Naive thymus-derived CD4-positive, alpha-beta T cell (primary cell): ENCODE measurements at regions not wholly inside any gene's neighbourhood (a gene's known extent, or its start where the extent isn't known, plus 50 kb on each side); places are given as distances from the start of the nearest gene placed in this dataset.

Source experiments
- ATAC-seq: fragments of 150-1000 bp; cut with Tn5 transposase; 2 replicates; pipeline ENCODE4 v1.10.0; 2021; ENCODE audit warnings: mild to moderate bottlenecking, moderate library complexity
- CTCF ChIA-PET: fragments of 350-600 bp; sonication (Branson Sonifier 250); formaldehyde crosslinking; loops from one replicate; lab custom pipeline; 2021; ENCODE audit warnings: antibody characterized with exemption; lab: Charles Lee
- POLR2A ChIA-PET: fragments of 350-600 bp; sonication (Branson Sonifier 250); formaldehyde crosslinking; loops from one replicate; lab custom pipeline; 2021; ENCODE audit warnings: antibody characterized with exemption, inconsistent platforms; lab: Charles Lee
- DNase-seq, 9 donors: peaks; one replicate each; pipeline versions ENCODE4 v3.0.0 to v3.0.0-alpha.2; 2020 to 2022; ENCODE audit warnings: mixed read lengths in 1 of 9
- H3K27ac ChIP-seq: one replicate; pipeline ENCODE4 v1.7.0; 2013; ENCODE audit warnings: mild to moderate bottlenecking, low read depth, low read length, moderate library complexity
- H3K27me3 ChIP-seq, 2 donors: one replicate each; pipeline ENCODE4 v1.7.0; 2013; ENCODE audit warnings: low read length in 2 of 2, mild to moderate bottlenecking in 2 of 2, moderate library complexity in 2 of 2; ENCODE audit not compliant: control insufficient read depth in 2 of 2, insufficient read depth in 2 of 2
- H3K36me3 ChIP-seq, 3 experiments: 1 replicate in 2 of 3; 2 replicates in 1 of 3; pipeline ENCODE4 v1.7.0; 2013; ENCODE audit warnings: low read length in 3 of 3, mild to moderate bottlenecking in 3 of 3, moderate library complexity in 1 of 3; ENCODE audit not compliant: insufficient read depth in 3 of 3, control insufficient read depth in 2 of 3
- H3K4me1 ChIP-seq, 2 donors: one replicate each; pipeline ENCODE4 v1.7.0; 2013; ENCODE audit warnings: low read length in 2 of 2, mild to moderate bottlenecking in 2 of 2, moderate library complexity in 1 of 2; ENCODE audit not compliant: control insufficient read depth in 2 of 2, insufficient read depth in 2 of 2
- H3K4me3 ChIP-seq: 2 replicates; pipeline ENCODE4 v1.7.0; 2013; ENCODE audit warnings: mild to moderate bottlenecking, low read length
- H3K9me3 ChIP-seq, 3 experiments: 1 replicate in 2 of 3; 2 replicates in 1 of 3; pipeline ENCODE4 v1.7.0; 2013; ENCODE audit warnings: low read length in 3 of 3; ENCODE audit not compliant: control insufficient read depth in 2 of 3
- H3K27ac Mint-ChIP-seq, 9 donors: one replicate each; pipeline ENCODE4 v1.8.0; 2020 to 2022; ENCODE audit warnings: mixed read lengths in 9 of 9, mild to moderate bottlenecking in 8 of 9, moderate library complexity in 5 of 9, inconsistent platforms in 2 of 9
- H3K27me3 Mint-ChIP-seq, 5 donors: one replicate each; pipeline ENCODE4 v1.8.0; 2021 to 2022; ENCODE audit warnings: mixed read lengths in 5 of 5, mild to moderate bottlenecking in 1 of 5
- H3K36me3 Mint-ChIP-seq, 5 donors: one replicate each; pipeline ENCODE4 v1.8.0; 2020 to 2022; ENCODE audit warnings: mixed read lengths in 5 of 5, mild to moderate bottlenecking in 3 of 5, inconsistent platforms in 1 of 5
- H3K4me1 Mint-ChIP-seq, 7 donors: one replicate each; pipeline ENCODE4 v1.8.0; 2020 to 2022; ENCODE audit warnings: mixed read lengths in 7 of 7, mild to moderate bottlenecking in 3 of 7, inconsistent platforms in 1 of 7
- H3K4me3 Mint-ChIP-seq, 10 donors: one replicate each; pipeline ENCODE4 v1.8.0; 2020 to 2022; ENCODE audit warnings: mild to moderate bottlenecking in 10 of 10, mixed read lengths in 10 of 10, moderate library complexity in 6 of 10, inconsistent platforms in 2 of 10
- H3K9me3 Mint-ChIP-seq, 11 donors: one replicate each; pipeline ENCODE4 v1.8.0; 2020 to 2022; ENCODE audit warnings: mixed read lengths in 11 of 11, mild to moderate bottlenecking in 4 of 11, inconsistent platforms in 1 of 11, moderate library complexity in 1 of 11
- intact Hi-C, 2 donors: fragments of 100-400 bp; cut with micrococcal nuclease; formaldehyde crosslinking; loops; one replicate each; pipeline ENCODE4 v1.15.1; 2023

DNA sequence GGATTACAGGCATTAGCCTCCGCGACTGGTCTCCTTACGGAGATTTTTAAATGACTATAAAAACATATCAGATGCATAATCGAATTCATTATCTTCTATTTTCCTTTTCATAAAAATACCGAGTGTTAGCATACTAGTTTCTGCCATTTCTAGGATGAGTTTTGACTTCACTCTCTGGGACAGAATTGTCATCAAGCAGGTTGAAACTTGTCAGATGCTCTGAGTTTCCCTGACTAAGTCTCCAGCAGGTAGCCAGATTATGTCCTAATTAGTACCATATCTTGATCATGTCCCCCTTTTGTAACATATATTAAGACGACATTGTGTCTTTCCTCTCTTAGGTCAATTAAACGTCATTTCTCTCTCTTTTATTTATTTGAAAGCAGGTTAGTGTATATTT lies 103.5 kb upstream of the RASSF8 start:
- CTCF ChIA-PET = no interaction called here
- H3K27ac ChIP-seq = no peak overlapping the region

DNA sequence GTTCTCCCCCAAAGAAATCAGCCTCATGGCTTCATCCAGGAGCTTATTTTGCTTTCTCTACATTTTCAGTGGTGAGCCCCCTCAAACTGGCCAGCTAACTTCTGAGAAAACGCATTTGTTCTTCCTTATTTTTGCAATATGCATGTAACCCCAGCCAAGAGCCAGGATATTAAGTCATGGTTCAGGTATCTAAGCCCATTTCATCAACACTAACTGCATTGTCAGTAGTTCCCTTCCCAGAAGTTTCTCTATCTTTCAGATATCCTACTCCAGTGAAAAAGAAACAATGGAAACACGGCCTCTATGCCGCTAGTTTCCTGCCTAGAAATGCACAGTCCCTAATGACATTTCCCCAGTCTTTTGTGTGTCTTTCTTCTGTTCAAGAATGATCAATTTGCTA lies 102.8 kb upstream of the RASSF8 start:
- peaks cover 0 to 9% of the 10 kb centered on the region in 2 donors for H3K4me1 ChIP-seq
- H3K27me3 ChIP-seq = no peaks in the 10 kb centered on the region
- CTCF ChIA-PET = no interaction called here
- POLR2A ChIA-PET = no interaction called here
- no peaks in the 10 kb centered on the region for H3K9me3 ChIP-seq
- no peak for DNase-seq
- ATAC-seq = no peak
- no peaks in the 10 kb centered on the region for H3K9me3 Mint-ChIP-seq
- no peak overlapping the region for H3K4me3 Mint-ChIP-seq
- no peaks in the 10 kb centered on the region for H3K36me3 Mint-ChIP-seq
- no peak overlapping the region for H3K27ac Mint-ChIP-seq
- no peak overlapping the region for H3K4me3 ChIP-seq
- peaks cover 0 to 16% (median 8%) of the 10 kb centered on the region in 5 donors for H3K27me3 Mint-ChIP-seq
- intact Hi-C loops = no loop called here
- no peak overlapping the region for H3K27ac ChIP-seq
- H3K36me3 ChIP-seq = no peaks in the 10 kb centered on the region
- H3K4me1 Mint-ChIP-seq = peaks cover 0 to 26% (median 15%) of the 10 kb centered on the region in 7 donors

More for the DNA sequence above, 103.5 kb upstream of the RASSF8 start:
- Mint-ChIP-seq H3K9me3 (no peaks in the 10 kb centered on the region), H3K4me3 (no peak overlapping the region), H3K4me1 (peaks cover 0 to 19% (median 11%) of the 10 kb centered on the region in 7 donors), H3K36me3 (no peaks in the 10 kb centered on the region), H3K27ac (no peak overlapping the region), H3K27me3 (peaks cover 0 to 16% (median 7%) of the 10 kb centered on the region in 5 donors)
- ATAC-seq (no peak), DNase-seq (no peak)
- Histone ChIP-seq H3K27me3 (no peaks in the 10 kb centered on the region), H3K36me3 (no peaks in the 10 kb centered on the region), H3K4me3 (no peak overlapping the region), H3K4me1 (peaks cover 0 to 9% of the 10 kb centered on the region in 2 donors), H3K9me3 (no peaks in the 10 kb centered on the region)
- POLR2A ChIA-PET = no interaction called here
- intact Hi-C loops = no loop called here

DNA sequence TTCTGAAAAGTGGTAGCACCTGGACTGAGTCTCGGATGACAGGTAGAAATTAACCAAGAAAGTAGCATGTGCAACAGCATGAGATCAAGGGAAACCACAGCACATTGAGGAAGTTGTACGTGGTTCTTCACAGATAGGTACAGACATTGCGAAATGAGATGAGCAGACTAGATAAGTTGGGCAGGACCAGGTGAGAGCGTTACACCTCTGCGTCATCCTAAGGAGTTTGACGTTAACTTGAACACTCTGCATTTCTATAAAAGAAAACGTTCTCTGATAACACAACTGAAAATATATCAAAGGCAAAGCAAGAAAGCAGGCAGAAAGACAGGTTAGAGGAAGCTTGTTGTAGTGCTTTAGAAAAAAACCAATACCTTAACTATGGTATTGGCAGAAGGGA lies 98.5 kb upstream of the RASSF8 start:
- ATAC-seq (peak; percentile 94), DNase-seq (peak in 7 of 9 donors; percentile 28 to 90 (median 75))
- Histone ChIP-seq H3K27me3 (no peaks in the 10 kb centered on the region), H3K9me3 (no peaks in the 10 kb centered on the region), H3K27ac (no peak overlapping the region), H3K4me1 (peaks cover 0 to 9% of the 10 kb centered on the region in 2 donors), H3K4me3 (no peak overlapping the region), H3K36me3 (no peaks in the 10 kb centered on the region)
- ChIA-PET CTCF (no interaction called here), POLR2A (no interaction called here)
- intact Hi-C loops = no loop called here
- Mint-ChIP-seq H3K36me3 (no peaks in the 10 kb centered on the region), H3K4me1 (peaks cover 0 to 35% (median 18%) of the 10 kb centered on the region in 7 donors), H3K27me3 (peaks cover 3 to 19% (median 15%) of the 10 kb centered on the region in 5 donors), H3K9me3 (no peaks in the 10 kb centered on the region), H3K4me3 (peak overlapping the region in 4 of 10 donors; percentile 1 to 58 (median 18)), H3K27ac (peak overlapping the region in 4 of 9 donors; percentile 6 to 87 (median 46))

DNA sequence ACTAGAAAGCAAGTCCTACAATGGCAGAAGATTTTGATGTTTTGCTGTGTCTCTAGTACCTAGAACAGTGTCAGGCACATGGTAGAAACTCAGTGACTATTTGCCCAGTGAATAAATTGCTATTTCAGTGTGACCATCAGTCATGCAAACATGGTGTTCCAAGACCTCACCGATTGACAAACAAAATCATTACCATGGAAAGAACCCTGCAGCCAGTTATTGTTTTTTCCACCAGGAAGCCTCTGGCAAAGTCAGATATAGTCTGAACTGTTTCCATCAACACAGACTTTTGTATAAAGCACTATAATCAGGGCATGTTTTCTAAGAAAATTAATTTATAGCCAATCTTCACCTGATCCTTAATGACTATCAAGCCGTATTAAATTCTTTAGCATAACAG lies 97.3 kb upstream of the RASSF8 start:
- ATAC-seq (no peak), DNase-seq (no peak)
- Mint-ChIP-seq H3K27ac (peak overlapping the region in 4 of 9 donors; percentile 6 to 87 (median 70)), H3K27me3 (peaks cover 3 to 15% (median 12%) of the 10 kb centered on the region in 5 donors), H3K4me1 (peaks cover 0 to 35% (median 18%) of the 10 kb centered on the region in 7 donors), H3K4me3 (peak overlapping the region in 1 of 10 donors; percentile 10), H3K36me3 (no peaks in the 10 kb centered on the region), H3K9me3 (no peaks in the 10 kb centered on the region)
- Histone ChIP-seq H3K27me3 (no peaks in the 10 kb centered on the region), H3K27ac (no peak overlapping the region), H3K4me1 (peaks cover 0 to 9% of the 10 kb centered on the region in 2 donors), H3K36me3 (no peaks in the 10 kb centered on the region), H3K4me3 (no peak overlapping the region), H3K9me3 (no peaks in the 10 kb centered on the region)
- intact Hi-C loops = no loop called here
- POLR2A ChIA-PET = no interaction called here
- CTCF ChIA-PET = no interaction called here

DNA sequence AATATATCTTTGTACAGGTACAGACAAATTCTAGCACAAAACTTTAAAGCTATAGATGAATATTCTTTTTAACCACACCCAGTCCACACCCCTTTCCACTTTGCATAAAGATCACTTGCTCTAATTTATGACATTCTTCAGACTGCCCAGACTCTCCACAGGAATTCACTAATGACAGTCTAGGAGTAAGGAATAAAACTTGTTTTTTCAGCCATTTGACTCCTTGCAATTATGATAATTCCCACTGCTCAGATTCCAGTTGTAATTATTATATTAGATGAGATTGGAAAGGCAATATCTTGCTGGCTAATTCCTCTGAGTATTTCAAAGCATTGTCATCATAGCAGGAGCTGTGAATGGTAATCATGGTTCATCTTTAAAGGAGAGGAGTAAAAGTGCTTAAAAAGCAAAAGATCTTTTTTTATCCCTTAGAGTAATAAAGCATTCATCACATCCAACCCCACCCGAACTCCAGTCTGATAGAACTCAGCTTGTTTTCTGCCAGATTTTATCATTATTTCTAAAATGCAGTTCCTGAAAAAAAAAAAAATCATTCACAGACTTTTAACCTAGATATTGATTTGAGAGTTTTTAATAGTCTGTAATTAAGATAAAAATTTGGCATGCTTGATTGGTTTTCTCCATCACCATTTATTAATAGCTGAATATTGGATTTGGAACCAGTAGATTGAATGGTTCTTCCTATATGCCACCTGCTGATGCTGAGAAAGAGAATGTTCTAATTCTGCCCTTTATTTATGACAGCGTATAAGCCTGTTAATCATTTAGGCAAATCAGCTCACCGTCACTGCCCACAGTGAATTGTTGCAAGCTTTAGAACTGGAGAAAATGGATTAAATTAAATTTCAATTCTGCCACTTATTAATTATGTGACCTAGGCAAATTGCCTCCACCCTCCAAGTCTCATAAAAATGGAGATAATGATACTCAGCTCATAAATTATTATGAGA lies 93.9 kb upstream of the RASSF8 start:
- Histone ChIP-seq H3K36me3 (no peaks in the 10 kb centered on the region), H3K4me1 (peaks cover 0 to 3% of the 10 kb centered on the region in 2 donors), H3K27ac (no peak overlapping the region), H3K4me3 (no peak overlapping the region), H3K27me3 (no peaks in the 10 kb centered on the region), H3K9me3 (no peaks in the 10 kb centered on the region)
- ChIA-PET CTCF (no interaction called here), POLR2A (interaction anchor here (0.6 kb wide), 1 partner anchor 315 kb away, joined by 4 read pairs; no protein-coding TSS in a partner anchor)
- DNase-seq (no peak), ATAC-seq (no peak)
- peaks cover 0 to 23% (median 8%) of the 10 kb centered on the region in 11 donors for H3K9me3 Mint-ChIP-seq
- no peak overlapping the region for H3K4me3 Mint-ChIP-seq
- no peak overlapping the region for H3K27ac Mint-ChIP-seq
- H3K36me3 Mint-ChIP-seq = peaks cover 0 to 6% (median 0%) of the 10 kb centered on the region in 5 donors
- H3K4me1 Mint-ChIP-seq = peaks cover 0 to 20% (median 11%) of the 10 kb centered on the region in 7 donors
- intact Hi-C loops = no loop called here
- H3K27me3 Mint-ChIP-seq = peaks cover 3 to 18% (median 14%) of the 10 kb centered on the region in 5 donors

DNA sequence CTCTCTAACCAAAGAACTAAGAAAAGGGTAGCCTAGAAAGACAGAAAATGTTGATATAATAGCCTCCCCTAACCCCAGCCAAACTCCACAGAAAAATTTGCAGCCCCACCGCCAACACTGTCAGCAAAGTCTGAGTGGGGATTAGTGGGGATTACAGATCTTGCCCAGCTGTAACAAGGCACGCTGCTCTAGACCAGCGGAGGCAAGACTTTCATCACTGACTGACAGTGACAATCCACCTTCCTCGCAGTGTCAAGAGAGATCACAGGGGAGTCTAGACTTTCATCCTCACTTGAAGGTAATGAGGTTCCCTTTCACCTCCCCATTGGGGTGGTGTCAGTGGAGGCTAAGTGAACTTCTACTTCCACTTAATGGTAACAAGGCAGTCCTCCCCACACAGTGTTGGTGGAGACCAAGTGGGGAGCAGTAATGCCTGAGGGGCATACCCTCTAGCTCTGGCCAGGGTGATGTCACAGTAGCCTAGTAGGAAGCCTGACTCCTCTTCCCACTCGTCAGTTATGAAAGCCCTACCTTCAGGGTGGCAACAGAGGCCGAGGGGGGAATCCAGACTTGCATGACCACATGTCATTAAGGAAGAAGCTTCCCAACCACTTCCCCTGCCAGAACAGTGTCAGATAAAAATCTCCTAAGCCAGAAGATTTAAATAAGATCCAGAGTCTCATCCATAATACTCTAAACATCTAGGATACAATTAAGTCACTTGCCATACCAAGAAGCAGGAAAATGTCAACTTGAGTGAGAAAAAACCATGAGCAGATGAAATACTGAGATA lies 91.7 kb upstream of the RASSF8 start:
- DNase-seq (no peak), ATAC-seq (no peak)
- no peaks in the 10 kb centered on the region for H3K27me3 ChIP-seq
- Mint-ChIP-seq H3K27ac (no peak overlapping the region), H3K36me3 (peaks cover 0 to 6% (median 0%) of the 10 kb centered on the region in 5 donors), H3K27me3 (peaks cover 0 to 18% (median 8%) of the 10 kb centered on the region in 5 donors), H3K4me1 (peaks cover 0 to 3% (median 0%) of the 10 kb centered on the region in 7 donors), H3K9me3 (peaks cover 0 to 23% (median 8%) of the 10 kb centered on the region in 11 donors), H3K4me3 (no peak overlapping the region)
- no peaks in the 10 kb centered on the region for H3K36me3 ChIP-seq
- ChIA-PET POLR2A (no interaction called here), CTCF (no interaction called here)
- no peak overlapping the region for H3K27ac ChIP-seq
- no peaks in the 10 kb centered on the region for H3K4me1 ChIP-seq
- no peak overlapping the region for H3K4me3 ChIP-seq
- intact Hi-C loops = no loop called here
- H3K9me3 ChIP-seq = no peaks in the 10 kb centered on the region
